ENCODE measurements at regions not wholly inside any gene's neighbourhood (a gene's known extent, or its start where the extent isn't known, plus 50 kb on each side); places are given as distances from the start of the nearest gene placed in this dataset.

GRCh38 chr2:213213186-213213585, 61.8 kb upstream of the IKZF2 start:
- no peak for TF ChIP-seq CTCF (conservative IDR thresholded peaks at IDR 0.05 in 1 of 2, IDR thresholded peaks at IDR 0.05 in 1 of 2; ENCODE audit: extremely low read depth in 1 of 2, insufficient read depth in 1 of 2, low read depth in 1 of 2, low read length in 2 of 2)
- no peak for TF ChIP-seq EZH2 (IDR thresholded peaks at IDR 0.05; ENCODE audit: borderline replicate concordance, low read length)

Measured in mammary epithelial cell (primary cell).